Uterus (tissue), 2 donors: ENCODE measurements at regions not wholly inside any gene's neighbourhood (a gene's known extent, or its start where the extent isn't known, plus 50 kb on each side); places are given as distances from the start of the nearest gene placed in this dataset.

Source experiments
- POLR2A ChIP-seq, 2 donors: fragments of 450-650 bp; IDR thresholded peaks; one replicate each; pipeline ENCODE4 v1.6.1; 2016; ENCODE audit warnings: antibody characterized with exemption in 2 of 2, mild to moderate bottlenecking in 1 of 2, moderate library complexity in 1 of 2
- TF ChIP-seq, protein P1 (sequence below), 4 experiments: fragments of 200-600 bp in 2 of 4; fragments of 450-650 bp in 2 of 4; sonication (generic) in 2 of 4; IDR thresholded peaks; one replicate each; pipeline ENCODE4 v1.5.1; 2016 to 2019; ENCODE audit warnings: antibody characterized with exemption in 4 of 4, mild to moderate bottlenecking in 2 of 4, moderate library complexity in 1 of 4

DNA sequence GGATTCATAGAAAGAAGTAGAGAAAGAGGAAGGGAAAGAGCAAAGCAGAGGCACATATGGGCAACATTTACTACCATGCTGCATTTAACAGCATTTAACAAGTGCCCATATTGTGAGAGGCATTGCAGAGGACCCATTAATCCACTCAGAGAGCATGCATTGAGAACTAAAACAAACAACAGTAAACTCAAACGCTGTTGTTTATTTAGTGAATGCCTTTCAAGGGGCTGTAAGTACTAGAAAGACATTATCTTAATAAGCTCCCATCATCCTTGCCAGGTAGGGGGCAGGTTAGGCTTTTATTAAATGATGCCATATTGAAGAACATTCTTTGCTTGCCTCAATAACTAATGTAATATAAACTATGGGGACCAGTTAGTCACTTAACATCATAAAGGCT, 254.3 kb upstream of the DAB1 start:
- TF ChIP-seq, protein P1, sequence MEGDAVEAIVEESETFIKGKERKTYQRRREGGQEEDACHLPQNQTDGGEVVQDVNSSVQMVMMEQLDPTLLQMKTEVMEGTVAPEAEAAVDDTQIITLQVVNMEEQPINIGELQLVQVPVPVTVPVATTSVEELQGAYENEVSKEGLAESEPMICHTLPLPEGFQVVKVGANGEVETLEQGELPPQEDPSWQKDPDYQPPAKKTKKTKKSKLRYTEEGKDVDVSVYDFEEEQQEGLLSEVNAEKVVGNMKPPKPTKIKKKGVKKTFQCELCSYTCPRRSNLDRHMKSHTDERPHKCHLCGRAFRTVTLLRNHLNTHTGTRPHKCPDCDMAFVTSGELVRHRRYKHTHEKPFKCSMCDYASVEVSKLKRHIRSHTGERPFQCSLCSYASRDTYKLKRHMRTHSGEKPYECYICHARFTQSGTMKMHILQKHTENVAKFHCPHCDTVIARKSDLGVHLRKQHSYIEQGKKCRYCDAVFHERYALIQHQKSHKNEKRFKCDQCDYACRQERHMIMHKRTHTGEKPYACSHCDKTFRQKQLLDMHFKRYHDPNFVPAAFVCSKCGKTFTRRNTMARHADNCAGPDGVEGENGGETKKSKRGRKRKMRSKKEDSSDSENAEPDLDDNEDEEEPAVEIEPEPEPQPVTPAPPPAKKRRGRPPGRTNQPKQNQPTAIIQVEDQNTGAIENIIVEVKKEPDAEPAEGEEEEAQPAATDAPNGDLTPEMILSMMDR (IDR thresholded peaks at IDR 0.05): no peak
- no peak for TF ChIP-seq POLR2A (IDR thresholded peaks at IDR 0.05)
